GM18907 (cell line): ENCODE measurements at regions not wholly inside any gene's neighbourhood (a gene's known extent, or its start where the extent isn't known, plus 50 kb on each side); places are given as distances from the start of the nearest gene placed in this dataset.
"Not testable (repeated sequence)": the region's sequence is repeated elsewhere in the genome, so short reads cannot be mapped to it uniquely, and the experiment has no call there.

Experiments used
- ATAC-seq: cut with Tn5 transposase; IDR thresholded peaks from one replicate; pipeline ENCODE4 v1.9.1; 2021; ENCODE audit warnings: mild to moderate bottlenecking, moderate library complexity; ENCODE audit not compliant: unreplicated experiment

DNA sequence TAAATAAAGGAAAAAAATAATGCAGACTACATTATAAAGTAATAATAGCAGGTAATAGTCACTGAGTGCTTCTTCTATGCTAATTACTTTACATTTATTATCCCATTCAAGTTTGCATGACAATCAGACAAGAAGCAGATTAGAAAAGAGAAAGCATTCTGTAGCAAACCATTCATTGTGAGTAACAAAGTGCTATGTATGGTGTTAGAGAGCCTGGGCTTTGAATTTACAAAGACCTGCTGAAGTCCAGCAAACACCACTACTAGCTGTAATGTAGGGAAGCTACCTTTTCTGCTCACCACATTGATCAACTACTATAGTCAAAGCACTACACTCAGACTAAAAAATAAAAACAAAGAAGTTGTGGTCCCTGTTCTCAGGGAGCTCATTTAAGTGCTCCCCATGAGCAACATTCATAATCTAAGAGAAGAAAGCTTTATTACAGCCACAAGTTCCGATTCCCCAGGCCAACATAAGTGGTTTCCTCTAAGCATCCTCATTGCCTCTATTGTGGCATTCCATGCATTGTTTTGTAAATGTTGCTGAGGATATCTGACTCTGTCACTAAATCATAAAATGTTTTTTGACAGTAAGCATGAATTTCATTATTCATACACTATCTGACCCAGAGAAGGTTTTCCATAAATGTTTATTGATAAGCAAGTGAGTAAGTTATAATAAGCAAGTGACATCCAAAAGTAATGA is 108.5 kb downstream of the FOXD4L6 start:
- not testable (repeated sequence) for ATAC-seq

DNA sequence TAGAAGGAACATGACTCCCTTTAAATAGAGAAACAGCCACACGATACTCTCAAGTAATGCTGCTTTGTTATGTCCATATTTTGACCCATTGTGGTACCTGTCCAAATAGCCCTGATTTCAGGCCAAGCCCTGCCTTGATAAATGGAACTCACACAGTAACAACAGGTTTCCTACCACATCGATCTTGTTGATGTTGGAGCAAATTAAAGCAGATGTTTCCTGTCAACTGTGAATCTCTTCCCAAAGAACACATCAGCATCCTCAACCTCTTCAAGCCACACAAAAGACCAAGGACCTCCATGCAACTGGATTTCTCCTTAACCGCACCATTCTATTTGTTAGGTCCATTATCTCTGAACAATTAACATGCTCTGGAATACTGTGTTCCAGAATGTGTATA is 109.5 kb downstream of the FOXD4L6 start:
- not testable (repeated sequence) for ATAC-seq

DNA sequence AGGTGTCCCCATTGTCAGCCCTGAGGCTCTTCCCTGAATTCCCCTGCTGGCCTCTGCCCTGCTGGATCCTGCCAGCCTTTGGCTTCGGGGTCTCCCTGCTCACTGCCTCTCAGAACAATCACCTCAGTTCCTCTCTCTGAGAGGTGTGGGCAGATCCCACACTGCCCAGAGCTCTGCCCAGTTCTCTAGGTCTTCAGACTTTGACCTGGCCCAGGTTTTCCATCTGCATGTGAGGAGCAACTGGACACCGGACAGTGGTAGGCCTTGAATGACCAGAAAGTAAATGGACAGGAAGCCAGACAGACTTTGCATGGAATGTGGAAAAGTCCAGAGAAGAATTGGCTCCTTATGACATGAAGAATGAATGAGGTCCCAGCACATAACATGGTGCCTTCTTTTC is 111.8 kb downstream of the FOXD4L6 start:
- ATAC-seq = not testable (repeated sequence)

DNA sequence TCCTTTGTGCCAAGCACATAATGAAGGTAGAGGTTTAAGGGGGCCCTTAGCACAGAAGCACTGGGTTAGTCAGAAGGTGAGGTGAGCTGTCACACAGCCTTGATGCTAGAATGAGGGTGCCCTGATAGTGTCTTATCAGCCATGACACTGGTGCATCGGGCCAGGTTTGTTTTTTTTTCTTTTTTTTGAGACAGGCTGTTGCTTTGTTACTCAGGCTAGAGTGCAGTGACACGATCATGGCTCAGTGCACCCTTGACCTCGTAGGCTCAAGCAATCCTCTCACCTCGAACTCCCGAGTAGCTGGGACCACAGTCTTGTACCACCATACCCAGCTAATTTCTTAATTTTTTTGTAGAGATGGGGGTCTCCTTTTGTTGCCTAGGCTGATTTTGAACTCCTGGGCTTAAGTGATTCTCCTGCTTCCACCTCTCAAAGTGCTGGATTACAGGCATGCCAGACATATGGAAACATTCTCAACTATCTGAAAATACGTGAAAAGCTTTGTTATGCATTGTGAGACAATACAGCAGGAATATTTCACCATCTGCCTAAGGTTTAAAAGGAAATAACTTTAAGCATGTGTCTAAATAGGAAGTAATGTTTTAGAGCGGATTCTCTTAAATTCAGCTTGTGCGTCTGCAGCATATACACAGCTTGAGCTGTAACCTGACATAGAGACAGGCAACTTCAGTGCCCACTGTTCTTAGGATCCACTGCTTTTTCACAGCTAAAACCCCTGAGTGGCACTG is 128.4 kb downstream of the FOXD4L6 start:
- ATAC-seq = not testable (repeated sequence)

- ATAC-seq = not testable (repeated sequence)
Observed at GRCh38 chr9:40995490-40995889, 133.0 kb downstream of the FOXD4L6 start.

DNA sequence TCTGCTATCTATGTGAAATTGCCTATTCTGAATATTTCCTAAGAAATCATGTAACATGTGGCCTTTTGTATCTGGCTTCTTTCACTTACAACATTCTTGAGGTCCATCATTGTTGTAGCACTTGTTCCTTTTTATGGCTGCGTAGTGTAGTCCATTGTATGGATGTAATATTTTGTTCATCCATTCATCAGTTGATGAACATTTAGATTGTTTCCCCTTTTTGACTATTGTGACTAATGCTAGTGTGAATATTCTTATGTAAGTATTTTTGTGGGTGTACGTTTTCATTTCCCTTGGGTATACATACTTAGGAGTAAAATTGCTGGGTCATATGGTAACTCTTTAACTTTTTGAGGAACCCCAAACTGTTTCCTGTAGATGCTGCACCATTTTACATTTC is 134.6 kb downstream of the FOXD4L6 start:
- ATAC-seq = not testable (repeated sequence)

- ATAC-seq = not testable (repeated sequence)
Observed at GRCh38 chr9:40993375-40993774, 135.1 kb downstream of the FOXD4L6 start.

DNA sequence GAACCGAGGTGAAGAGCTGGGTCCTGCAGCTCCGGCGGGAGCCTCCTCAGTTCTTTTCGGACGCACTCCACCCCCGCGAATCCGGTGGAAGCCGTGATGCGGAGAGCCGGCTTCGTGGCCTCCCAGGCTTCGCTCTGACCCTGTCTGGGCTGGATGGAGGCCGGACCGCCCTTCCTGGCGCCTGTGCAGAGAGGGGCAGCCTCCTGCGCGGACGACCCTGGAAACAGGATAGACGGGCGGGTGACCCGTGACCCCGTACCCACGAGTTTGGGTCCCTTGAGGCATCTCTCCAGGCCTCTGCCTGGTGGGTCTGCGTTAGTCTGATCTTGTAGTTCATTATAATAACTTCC is 136.0 kb downstream of the FOXD4L6 start:
- ATAC-seq = peak; percentile 51

- peak; percentile 100 for ATAC-seq
Observed at GRCh38 chr9:40991741-40992471, 136.6 kb downstream of the FOXD4L6 start.

- not testable (repeated sequence) for ATAC-seq
Observed at GRCh38 chr9:40991100-40991740, 137.3 kb downstream of the FOXD4L6 start.

GRCh38 chr9:40986332-40986731 is 142.1 kb downstream of the FOXD4L6 start:
- ATAC-seq = not testable (repeated sequence)

GRCh38 chr9:40975351-40975750 is 153.1 kb downstream of the FOXD4L6 start:
- ATAC-seq = not testable (repeated sequence)

DNA sequence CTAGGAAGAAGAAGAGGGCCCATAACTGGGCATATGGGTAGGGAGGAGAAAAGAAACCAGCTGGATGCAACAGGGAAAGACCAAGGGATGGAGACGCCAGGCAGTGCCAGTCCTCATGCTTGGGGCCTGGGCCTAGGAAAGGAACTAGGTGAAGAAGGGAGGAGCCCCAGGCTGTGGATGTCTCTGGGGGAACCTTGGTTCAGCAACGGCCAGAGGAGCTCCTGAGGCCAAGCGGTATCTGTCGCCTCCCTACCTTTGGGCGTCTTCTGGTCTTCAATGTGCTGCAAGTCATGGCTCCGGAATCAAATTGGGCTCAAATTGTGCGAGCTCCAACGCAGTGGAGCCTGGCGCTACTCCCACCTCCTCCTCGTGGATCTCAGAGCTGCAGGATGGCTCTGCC is 153.6 kb downstream of the FOXD4L6 start:
- not testable (repeated sequence) for ATAC-seq

DNA sequence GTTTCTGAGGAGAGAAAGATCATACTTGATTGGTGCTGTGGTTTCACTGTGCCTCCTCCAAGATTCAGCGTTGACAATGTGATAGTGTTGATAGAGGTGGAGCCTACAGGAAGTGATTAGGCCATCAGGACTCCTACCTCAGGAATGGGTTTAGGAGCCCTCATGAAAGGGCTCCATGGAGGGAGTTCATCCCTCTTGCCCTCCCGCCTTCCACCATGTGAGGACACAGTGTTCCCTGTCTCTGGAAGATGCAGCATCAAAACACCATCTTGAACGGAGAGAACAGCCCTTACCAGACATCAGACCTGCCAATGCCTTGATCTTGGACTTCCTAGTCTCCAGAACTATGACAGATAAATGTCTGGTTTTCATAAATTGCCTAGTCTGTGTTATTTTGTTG is 156.7 kb downstream of the FOXD4L6 start:
- not testable (repeated sequence) for ATAC-seq

DNA sequence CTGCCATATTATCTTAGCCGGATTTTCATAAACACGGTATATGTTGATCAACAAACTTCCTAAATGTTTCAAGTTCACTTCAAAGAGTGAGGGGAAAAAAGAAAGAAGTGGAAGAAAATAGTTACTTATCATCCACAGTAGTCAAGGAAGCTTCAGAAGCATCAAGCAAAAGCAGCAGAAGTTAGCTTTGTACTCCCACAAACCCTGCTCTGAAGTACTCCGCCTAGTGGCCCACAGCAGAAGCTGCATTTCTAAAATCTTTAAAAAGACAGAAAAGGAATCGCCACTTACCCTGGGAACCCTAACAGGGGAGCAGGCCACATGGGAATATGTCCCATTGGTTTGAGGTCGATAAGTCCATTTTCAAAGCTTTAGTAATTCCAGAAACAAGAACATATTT is 158.1 kb downstream of the FOXD4L6 start:
- not testable (repeated sequence) for ATAC-seq

GRCh38 chr9:40962461-40962860 is 166.0 kb downstream of the FOXD4L6 start:
- not testable (repeated sequence) for ATAC-seq

GRCh38 chr9:40951876-40952494 is 176.5 kb downstream of the FOXD4L6 start:
- not testable (repeated sequence) for ATAC-seq

- ATAC-seq = not testable (repeated sequence)
Observed at GRCh38 chr9:40946228-40946627, 182.3 kb downstream of the FOXD4L6 start.

DNA sequence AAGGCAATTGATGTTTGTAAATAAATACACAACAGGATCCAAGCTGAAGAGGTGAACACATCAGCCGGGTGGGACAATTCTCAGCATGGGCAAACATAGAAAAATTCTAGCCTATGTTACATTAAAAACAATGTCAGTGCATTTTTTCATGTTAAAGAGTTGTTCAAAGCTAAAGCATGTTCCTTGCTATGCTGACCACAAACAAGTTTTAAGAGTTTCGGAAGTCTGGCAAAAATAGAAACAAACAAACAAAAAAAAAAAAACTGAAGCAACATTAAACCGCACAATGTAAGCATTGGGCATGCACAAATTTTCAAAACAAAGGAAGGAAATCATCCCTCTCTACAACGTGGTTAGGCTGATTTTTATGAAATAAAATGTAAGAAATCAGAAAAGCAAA is 185.8 kb downstream of the FOXD4L6 start:
- ATAC-seq = not testable (repeated sequence)

GRCh38 chr9:40939888-40940209 is 188.6 kb downstream of the FOXD4L6 start:
- not testable (repeated sequence) for ATAC-seq
